ENCODE measurements at regions not wholly inside any gene's neighbourhood (a gene's known extent, or its start where the extent isn't known, plus 50 kb on each side); places are given as distances from the start of the nearest gene placed in this dataset.

DNA sequence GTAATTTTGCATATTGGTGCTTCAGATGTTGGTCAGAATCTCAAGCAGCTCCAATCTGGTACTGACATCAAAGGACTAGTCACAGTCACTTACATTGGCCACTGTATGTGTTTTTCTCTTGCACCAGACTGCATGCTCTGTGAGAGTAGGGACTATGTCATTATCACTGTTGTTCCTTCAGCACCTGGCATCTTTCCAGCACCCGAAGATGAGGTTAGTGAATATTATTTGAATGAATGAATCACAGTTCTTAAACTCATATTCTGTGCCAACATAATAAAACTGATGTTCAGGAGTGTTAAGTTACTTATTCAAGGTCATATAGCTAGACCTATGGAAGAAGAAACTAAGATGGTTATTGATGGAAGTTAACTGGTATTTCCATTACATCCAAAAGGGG is 204.5 kb upstream of the TBX3 start:
- TF ChIP-seq, protein P1, sequence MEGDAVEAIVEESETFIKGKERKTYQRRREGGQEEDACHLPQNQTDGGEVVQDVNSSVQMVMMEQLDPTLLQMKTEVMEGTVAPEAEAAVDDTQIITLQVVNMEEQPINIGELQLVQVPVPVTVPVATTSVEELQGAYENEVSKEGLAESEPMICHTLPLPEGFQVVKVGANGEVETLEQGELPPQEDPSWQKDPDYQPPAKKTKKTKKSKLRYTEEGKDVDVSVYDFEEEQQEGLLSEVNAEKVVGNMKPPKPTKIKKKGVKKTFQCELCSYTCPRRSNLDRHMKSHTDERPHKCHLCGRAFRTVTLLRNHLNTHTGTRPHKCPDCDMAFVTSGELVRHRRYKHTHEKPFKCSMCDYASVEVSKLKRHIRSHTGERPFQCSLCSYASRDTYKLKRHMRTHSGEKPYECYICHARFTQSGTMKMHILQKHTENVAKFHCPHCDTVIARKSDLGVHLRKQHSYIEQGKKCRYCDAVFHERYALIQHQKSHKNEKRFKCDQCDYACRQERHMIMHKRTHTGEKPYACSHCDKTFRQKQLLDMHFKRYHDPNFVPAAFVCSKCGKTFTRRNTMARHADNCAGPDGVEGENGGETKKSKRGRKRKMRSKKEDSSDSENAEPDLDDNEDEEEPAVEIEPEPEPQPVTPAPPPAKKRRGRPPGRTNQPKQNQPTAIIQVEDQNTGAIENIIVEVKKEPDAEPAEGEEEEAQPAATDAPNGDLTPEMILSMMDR (conservative IDR thresholded peaks at IDR 0.05; ENCODE audit: low read length): no peak
- TF ChIP-seq EZH2phosphoT487 (IDR thresholded peaks at IDR 0.05; ENCODE audit: borderline replicate concordance): no peak

Measured in Loucy (cell line).